ENCODE measurements at regions not wholly inside any gene's neighbourhood (a gene's known extent, or its start where the extent isn't known, plus 50 kb on each side); places are given as distances from the start of the nearest gene placed in this dataset.
"Not testable (repeated sequence)": the region's sequence is repeated elsewhere in the genome, so short reads cannot be mapped to it uniquely, and the experiment has no call there.

DNA sequence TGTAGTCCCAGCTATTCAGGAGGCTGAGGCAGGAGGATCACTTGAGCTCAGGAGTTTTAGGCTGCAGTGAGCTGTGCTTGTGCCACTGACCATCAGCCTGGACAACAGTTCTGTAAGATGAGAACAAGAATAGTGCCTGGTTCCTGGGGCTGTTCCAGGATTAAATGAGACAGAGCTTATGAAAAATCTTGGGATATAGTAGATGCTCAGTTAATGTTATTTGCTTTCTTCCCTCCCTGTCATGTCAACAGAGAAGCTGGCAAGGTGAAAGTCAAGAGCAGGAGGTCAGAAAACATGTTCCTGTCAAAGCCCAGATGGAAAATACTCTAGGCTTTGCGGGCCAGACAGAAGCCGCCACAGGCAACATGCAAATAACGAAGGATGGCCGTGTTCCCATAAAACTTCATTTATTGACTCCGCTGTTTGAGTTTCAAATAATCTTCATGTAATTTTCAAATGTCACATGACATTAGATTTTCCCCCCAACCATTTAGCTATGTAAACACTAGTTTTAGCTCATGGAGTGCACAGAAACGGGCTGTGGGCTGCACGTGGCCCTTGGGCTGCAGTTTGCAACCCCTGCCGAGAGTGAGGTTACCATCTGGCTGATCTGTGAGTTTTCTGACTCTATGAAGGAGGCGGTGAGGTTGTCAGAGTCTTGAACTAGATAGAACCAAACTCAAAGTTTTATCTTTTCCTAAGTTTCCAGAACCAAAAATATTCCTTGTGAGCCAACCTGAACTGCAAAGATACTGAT, 63.4 kb upstream of the PMEPA1 start:
- Mint-ChIP-seq H3K27ac (no peak overlapping the region), H3K27me3 (no peaks in the 10 kb centered on the region), H3K4me1 (peaks cover 6% of the 10 kb centered on the region), H3K4me3 (no peak overlapping the region), H3K9me3 (no peaks in the 10 kb centered on the region)
- ATAC-seq (no peak), DNase-seq (no peak)

DNA sequence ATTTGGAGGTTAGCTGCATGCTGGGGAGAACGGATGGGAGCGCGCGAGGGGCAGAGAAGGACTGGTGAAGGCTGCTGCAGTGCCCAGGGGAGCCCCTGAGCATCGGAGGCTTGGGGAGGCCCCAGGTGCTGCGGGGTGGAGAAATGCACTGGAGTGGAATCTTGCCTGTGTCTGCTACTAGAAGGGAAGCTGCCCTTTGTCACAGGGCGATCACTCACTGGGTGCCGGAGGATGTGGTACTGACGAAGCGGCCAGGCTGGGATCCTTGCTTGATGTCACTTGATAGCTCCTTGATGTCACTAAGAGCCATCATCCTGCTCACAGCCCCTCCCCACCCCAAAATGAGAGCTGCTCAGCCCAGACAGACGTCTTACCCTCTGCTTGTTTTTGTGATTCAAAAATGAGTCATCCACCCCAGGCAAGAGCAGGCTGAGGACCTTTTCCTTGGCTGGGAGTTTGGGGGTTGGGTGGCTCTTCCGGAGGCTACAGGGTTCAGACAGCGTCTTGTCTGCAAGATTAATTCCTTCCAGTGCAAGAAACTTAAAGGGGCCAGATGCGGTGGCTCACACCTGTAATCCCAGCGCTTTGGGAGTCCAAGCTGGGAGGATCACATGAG, 62.6 kb upstream of the PMEPA1 start:
- Mint-ChIP-seq H3K4me1 (peaks cover 6% of the 10 kb centered on the region), H3K27ac (peak overlapping the region in 1 of 2 donors; percentile 29), H3K27me3 (no peaks in the 10 kb centered on the region), H3K9me3 (no peaks in the 10 kb centered on the region), H3K4me3 (no peak overlapping the region)
- no peak for DNase-seq
- ATAC-seq, result peak; percentile 61

DNA sequence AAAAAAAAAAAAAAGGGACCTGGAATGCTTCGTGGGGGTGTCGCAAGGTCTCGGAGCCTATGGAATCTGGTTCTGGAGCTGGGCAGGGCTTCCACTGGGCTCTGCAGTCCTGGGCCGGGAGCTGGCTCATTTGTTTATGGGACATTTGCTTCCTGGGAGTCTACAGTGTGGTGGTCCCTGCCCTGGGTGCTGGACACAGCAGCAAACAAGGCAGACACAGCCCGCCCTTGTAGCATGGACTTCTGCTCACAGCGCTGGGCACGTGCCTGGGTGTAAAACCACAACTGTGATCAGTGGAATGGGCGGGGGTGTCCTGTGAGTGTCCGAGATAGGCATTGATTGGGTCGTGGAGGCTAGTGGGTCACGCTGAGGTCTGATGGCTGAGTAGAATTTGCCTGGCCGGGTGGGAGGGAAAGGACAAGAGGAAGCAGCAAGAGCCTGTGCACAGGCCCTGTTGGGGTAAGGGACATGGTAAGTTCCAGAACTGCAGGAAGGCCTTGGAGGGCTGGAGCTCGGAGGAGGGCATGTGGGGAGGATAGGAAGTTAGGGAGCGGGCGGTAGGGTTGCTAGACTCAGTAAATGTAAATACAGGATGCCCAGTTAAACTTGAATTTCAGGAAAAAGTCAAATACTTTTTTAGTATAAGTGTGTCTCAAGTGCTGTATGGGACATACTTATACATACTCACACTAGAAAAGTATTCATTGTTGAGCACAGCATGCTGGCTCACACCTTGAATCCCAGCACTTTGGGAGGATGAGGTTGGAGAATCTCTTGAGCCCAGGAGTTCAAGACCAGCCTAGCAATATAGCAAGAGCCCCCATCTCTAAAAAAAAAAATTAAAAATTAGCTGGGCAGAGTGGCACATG, 61.3 kb upstream of the PMEPA1 start:
- Mint-ChIP-seq H3K27me3 (no peaks in the 10 kb centered on the region), H3K4me1 (peaks cover 6% of the 10 kb centered on the region), H3K9me3 (no peaks in the 10 kb centered on the region), H3K27ac (peak overlapping the region in 1 of 2 donors; percentile 7), H3K4me3 (no peak overlapping the region)
- DNase-seq (no peak), ATAC-seq (no peak)

DNA sequence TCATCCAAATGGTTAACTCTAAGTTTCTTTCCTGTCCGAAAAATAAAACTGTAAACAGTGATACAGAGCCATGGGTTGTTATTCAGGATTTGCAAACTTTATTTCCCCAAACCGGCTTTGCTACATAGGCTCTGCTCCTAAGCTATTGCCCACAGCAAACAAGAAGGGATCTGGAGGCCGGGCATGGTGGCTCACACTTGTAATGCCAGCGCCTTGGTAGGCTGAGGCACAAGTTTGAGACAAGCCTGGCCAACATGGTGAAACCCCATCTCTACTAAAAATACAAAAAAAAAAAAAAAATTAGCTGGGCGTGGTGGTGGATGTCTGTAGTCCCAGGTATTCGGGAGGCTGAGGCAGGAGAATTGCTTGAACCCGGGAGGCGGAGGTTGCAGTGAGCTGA, 60.6 kb upstream of the PMEPA1 start:
- not testable (repeated sequence) for H3K4me3 Mint-ChIP-seq, H3K27me3 Mint-ChIP-seq, DNase-seq, H3K9me3 Mint-ChIP-seq, H3K4me1 Mint-ChIP-seq, ATAC-seq
- H3K27ac Mint-ChIP-seq, result peak overlapping the region in 1 of 2 donors; percentile 74

DNA sequence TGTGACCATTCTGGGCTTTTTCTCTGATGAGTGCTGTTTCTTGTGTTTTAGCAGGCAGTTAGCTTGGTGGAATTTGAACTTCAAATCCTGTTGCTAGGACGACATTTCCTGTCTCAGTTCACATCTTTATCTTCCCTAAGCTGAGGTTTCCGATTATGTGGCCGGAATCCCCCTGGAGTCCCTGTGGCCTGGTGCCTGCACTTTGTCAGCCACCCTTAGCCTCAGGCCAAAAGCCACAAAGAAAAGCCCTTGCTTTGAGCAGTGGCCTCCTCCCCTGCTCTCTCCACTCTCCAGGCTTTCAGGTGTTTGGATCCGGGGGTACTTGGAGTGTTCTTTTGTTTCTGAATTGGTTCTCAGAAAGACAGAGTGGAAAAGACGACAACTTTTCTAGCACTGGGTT, 59.9 kb upstream of the PMEPA1 start:
- Mint-ChIP-seq H3K9me3 (no peaks in the 10 kb centered on the region), H3K4me3 (no peak overlapping the region), H3K27ac (no peak overlapping the region), H3K27me3 (no peaks in the 10 kb centered on the region), H3K4me1 (peaks cover 6% of the 10 kb centered on the region)
- ATAC-seq (no peak), DNase-seq (no peak)

DNA sequence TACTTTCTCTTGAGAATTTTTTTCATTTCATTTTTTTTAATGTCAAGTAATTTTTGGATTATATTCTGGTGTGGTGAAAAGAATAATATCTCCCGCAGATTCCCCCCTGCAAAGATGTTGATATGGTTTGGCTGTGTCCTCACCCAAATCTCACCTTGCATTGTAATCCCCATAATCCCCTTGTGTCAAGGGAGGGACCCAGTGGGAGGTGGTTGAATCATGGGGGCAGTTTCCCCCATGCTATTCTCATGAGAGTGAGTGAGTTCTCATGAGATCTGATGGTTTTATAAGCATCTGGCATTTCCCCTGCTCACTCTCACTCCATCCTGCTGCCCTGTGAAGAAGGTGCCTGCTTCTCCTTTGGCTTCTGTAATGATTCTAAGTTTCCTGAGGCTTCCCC, 58.7 kb upstream of the PMEPA1 start:
- ATAC-seq, result no peak
- H3K27ac Mint-ChIP-seq, result no peak overlapping the region
- DNase-seq, result no peak

DNA sequence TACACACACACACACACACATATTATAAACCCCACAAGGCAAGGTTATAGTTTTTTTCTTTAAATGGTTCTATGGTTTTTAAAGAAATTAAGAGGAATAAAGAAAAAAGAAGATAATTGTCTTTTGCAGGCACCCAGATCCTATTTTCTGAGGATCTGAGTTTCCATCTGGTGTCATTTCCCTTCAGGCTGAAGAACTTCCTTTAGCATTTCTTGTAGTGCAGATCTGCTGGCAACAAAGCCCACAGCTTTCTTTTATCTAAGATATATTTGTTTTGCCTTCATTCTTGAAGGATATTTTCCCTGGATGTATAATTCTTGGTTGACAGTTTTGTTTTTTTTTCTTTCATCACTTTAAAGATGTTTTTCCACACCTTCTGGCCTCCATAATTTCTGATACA, 57.6 kb upstream of the PMEPA1 start:
- ATAC-seq, result no peak
- Mint-ChIP-seq H3K4me3 (no peak overlapping the region), H3K4me1 (peaks cover 6% of the 10 kb centered on the region), H3K27me3 (peaks cover 4% of the 10 kb centered on the region), H3K27ac (no peak overlapping the region), H3K9me3 (peaks cover 5 to 8% of the 10 kb centered on the region in 2 donors)
- DNase-seq, result no peak

More for the DNA sequence above, 58.7 kb upstream of the PMEPA1 start:
- no peak overlapping the region for H3K4me3 Mint-ChIP-seq
- H3K4me1 Mint-ChIP-seq, result peaks cover 6% of the 10 kb centered on the region
- H3K9me3 Mint-ChIP-seq, result peaks cover 5 to 6% of the 10 kb centered on the region in 2 donors
- no peaks in the 10 kb centered on the region for H3K27me3 Mint-ChIP-seq

DNA sequence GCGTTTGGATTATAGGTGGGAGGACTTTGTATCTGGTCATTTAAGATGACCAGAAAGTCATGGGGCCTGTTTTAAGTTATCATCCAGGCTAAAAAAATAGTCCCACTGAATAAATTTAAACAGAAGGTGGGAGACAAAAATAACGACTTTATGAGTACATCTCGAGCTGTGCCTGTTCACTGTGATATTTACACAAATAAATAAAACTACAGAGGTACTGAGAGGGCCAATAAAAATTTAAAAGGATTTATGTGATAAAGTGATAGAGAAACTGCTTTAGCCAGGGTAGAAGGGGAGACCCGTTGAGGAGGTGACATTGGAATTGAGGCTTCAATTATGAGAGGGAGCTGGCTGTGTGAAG, 53.4 kb upstream of the PMEPA1 start:
- DNase-seq, result no peak
- Mint-ChIP-seq H3K27ac (peak overlapping the region in 1 of 2 donors; percentile 21), H3K27me3 (peaks cover 26% of the 10 kb centered on the region), H3K9me3 (peaks cover 5 to 16% of the 10 kb centered on the region in 2 donors), H3K4me3 (no peak overlapping the region), H3K4me1 (no peaks in the 10 kb centered on the region)
- ATAC-seq, result no peak

DNA sequence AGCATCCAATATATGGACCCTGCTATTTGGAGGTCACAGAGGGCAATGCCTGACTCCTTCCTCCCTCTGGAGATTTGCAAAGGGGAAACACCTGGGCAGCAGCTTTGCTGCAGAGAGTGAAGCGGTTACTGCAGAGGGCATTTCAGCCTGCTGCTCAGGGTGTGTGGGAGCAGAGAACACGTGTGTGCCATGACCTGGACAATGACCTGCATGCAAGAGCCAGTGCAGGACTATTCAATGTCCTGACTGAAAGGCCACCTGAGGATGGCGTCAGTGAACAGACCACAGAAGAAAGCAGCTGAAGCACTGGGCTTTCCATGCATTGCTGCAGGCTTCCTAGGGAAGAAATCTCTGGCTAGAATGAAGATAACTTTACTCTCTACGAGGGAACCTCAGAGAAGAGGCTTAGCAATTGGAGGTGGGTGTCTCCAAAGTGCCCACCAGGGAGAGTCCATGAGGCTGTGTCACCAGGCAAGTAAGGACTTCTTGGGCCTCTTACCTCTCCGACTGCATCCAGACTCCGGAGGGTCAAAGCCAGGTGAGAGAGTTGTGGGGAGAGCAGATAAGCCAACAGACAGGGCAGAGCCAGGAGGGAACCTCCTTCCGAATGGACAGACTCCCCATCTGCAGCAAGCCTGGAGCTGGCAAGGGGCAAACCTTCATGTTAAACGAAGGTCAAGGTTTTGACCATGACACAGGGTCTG, 52.9 kb upstream of the PMEPA1 start:
- Mint-ChIP-seq H3K4me1 (no peaks in the 10 kb centered on the region), H3K27me3 (peaks cover 26% of the 10 kb centered on the region), H3K27ac (no peak overlapping the region), H3K9me3 (peaks cover 5 to 16% of the 10 kb centered on the region in 2 donors), H3K4me3 (no peak overlapping the region)
- ATAC-seq, result no peak
- DNase-seq, result no peak

DNA sequence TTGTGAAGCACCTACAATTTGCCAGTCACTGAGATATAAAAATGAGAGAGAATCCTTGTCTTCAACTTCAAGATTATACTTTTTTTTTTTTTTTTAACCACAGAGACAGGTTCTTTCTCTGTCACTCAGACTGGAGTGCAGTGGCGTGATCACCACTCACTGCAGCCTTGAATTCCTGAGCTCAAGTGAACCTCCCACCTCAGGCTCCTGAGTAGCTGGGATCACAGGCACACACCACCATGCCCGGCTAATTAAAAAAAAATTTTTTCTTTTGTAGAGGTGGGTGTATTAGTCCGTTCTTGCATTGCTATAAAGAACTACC, 51.6 kb upstream of the PMEPA1 start:
- H3K9me3 Mint-ChIP-seq, result peaks cover 5 to 16% of the 10 kb centered on the region in 2 donors
- no peak overlapping the region for H3K4me3 Mint-ChIP-seq
- H3K4me1 Mint-ChIP-seq, result no peaks in the 10 kb centered on the region
- peak overlapping the region in 1 of 2 donors; percentile 58 for H3K27ac Mint-ChIP-seq
- ATAC-seq, result no peak
- DNase-seq, result no peak
- H3K27me3 Mint-ChIP-seq, result peaks cover 26% of the 10 kb centered on the region

DNA sequence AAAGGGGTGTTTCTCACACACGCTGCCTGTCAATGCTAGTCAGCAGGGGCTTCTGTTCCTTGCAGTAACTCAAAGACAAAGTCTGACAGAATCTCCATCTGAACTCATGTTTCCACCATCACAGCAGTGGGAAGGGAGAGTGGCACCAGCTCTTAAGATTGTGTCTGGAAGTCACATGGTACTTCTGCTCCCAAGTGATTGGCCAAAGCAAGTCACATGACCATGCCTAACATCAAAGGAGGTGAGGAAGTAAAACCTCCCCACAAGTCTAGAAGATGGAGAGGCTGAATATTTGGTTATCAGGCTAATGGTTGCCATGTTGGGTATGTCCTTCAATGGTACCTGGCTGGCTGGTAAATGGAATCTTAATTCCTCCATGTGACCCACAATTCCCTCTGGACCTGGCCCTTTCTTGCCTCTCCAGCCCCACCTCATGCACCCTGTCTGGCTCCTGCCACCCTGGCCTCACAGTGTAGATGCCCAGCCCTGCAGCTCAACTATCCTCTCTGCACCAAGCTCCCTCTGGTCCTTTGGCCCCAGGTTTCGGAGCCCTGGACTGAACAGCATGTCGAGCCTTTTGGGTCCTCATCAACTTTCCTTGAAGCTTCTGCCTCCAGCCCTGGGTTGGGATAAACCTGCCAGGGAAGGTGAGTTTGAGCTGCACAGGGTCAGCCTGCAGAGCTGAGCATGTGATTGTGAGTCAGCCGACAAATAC, 51.0 kb upstream of the PMEPA1 start:
- Mint-ChIP-seq H3K9me3 (peaks cover 5 to 16% of the 10 kb centered on the region in 2 donors), H3K4me1 (no peaks in the 10 kb centered on the region), H3K27me3 (peaks cover 30% of the 10 kb centered on the region), H3K27ac (no peak overlapping the region), H3K4me3 (no peak overlapping the region)
- DNase-seq (no peak), ATAC-seq (no peak)

DNA sequence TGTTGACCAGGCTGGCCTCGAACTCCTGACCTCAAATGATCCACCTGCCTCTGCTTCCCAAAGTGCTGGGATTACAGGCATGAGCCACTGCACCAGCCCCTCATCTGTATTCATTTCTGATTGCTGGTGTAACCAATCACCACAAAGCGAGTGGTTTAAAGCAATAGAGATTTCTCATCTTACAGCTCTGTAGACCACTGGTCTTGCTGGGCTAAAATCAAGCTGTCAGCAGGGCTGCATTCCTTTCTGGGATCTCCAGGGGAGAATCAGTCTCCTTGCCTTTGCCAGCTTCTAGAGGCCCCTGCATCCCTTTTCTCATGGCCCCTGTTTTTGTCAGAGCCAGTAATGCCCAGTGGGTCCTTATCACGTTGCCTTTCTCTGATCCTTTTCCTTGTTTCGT, 49.9 kb upstream of the PMEPA1 start:
- peaks cover 41% of the 10 kb centered on the region for H3K27me3 Mint-ChIP-seq
- no peak for ATAC-seq

More for the DNA sequence above, 49.9 kb upstream of the PMEPA1 start:
- no peak for DNase-seq
- H3K4me3 Mint-ChIP-seq, result no peak overlapping the region
- H3K27ac Mint-ChIP-seq, result no peak overlapping the region
- no peaks in the 10 kb centered on the region for H3K4me1 Mint-ChIP-seq
- peaks cover 5 to 16% of the 10 kb centered on the region in 2 donors for H3K9me3 Mint-ChIP-seq

Data from stimulated activated naive CD8-positive, alpha-beta T cell treated with anti-CD3 and anti-CD28 coated beads, Interleukin-15, amount 100 ng/mL, for 72 hours (primary cell).